ENCODE measurements at regions not wholly inside any gene's neighbourhood (a gene's known extent, or its start where the extent isn't known, plus 50 kb on each side); places are given as distances from the start of the nearest gene placed in this dataset.

DNA sequence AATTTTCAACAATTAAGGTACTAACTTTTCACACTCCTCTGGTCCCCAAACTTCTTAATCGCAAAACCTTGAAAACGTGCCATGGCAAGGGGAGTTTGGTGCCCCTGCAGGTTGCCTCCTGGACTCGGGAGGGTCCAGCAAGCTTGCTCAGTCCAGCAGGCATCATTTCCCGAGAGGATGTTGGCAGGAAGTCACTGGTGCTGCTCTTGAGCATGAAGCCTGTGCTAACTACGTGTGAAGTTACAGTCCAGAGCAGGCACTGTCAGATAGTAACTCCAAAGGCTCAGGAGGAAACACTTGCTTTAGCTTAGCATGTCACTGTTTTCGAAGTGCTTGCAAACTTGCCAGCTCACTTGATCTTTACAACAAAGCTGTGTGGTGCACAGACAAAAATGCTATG, 215.4 kb downstream of the MYCN start:
- TF ChIP-seq, protein P1, sequence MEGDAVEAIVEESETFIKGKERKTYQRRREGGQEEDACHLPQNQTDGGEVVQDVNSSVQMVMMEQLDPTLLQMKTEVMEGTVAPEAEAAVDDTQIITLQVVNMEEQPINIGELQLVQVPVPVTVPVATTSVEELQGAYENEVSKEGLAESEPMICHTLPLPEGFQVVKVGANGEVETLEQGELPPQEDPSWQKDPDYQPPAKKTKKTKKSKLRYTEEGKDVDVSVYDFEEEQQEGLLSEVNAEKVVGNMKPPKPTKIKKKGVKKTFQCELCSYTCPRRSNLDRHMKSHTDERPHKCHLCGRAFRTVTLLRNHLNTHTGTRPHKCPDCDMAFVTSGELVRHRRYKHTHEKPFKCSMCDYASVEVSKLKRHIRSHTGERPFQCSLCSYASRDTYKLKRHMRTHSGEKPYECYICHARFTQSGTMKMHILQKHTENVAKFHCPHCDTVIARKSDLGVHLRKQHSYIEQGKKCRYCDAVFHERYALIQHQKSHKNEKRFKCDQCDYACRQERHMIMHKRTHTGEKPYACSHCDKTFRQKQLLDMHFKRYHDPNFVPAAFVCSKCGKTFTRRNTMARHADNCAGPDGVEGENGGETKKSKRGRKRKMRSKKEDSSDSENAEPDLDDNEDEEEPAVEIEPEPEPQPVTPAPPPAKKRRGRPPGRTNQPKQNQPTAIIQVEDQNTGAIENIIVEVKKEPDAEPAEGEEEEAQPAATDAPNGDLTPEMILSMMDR (IDR thresholded peaks at IDR 0.05), result no peak
- no peak for TF ChIP-seq POLR2A (IDR thresholded peaks at IDR 0.05)
